ENCODE measurements at regions not wholly inside any gene's neighbourhood (a gene's known extent, or its start where the extent isn't known, plus 50 kb on each side); places are given as distances from the start of the nearest gene placed in this dataset.

DNA sequence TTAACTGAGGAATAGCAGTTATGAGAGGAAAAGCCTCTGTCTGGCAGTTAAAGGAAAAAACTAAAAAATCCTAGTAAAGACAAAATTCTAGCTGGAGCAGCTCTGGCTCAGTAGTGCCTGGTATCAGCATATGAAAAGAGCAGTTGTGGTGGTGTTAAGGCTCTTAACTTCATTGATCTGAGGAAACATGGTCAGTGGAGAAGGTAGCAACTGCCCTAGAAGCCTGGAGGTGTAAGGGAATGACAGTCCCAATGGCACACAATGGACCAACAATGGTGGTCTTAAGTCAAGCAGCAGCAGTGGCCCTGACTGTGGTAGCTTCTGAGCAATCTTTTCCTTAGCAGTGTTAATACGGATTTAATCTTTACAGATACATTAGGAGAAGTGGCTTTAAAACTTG lies 189.6 kb upstream of the POF1B start:
- TF ChIP-seq, protein P1, sequence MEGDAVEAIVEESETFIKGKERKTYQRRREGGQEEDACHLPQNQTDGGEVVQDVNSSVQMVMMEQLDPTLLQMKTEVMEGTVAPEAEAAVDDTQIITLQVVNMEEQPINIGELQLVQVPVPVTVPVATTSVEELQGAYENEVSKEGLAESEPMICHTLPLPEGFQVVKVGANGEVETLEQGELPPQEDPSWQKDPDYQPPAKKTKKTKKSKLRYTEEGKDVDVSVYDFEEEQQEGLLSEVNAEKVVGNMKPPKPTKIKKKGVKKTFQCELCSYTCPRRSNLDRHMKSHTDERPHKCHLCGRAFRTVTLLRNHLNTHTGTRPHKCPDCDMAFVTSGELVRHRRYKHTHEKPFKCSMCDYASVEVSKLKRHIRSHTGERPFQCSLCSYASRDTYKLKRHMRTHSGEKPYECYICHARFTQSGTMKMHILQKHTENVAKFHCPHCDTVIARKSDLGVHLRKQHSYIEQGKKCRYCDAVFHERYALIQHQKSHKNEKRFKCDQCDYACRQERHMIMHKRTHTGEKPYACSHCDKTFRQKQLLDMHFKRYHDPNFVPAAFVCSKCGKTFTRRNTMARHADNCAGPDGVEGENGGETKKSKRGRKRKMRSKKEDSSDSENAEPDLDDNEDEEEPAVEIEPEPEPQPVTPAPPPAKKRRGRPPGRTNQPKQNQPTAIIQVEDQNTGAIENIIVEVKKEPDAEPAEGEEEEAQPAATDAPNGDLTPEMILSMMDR (IDR thresholded peaks at IDR 0.05; ENCODE audit: low read length) = no peak
- no peak for TF ChIP-seq EZH2 (optimal IDR thresholded peaks at IDR 0.05; ENCODE audit: low read depth, low read length)

Measured in MM.1S (cell line).